ENCODE measurements at regions not wholly inside any gene's neighbourhood (a gene's known extent, or its start where the extent isn't known, plus 50 kb on each side); places are given as distances from the start of the nearest gene placed in this dataset.

GRCh38 chr15:38863381-38863780 lies 298.8 kb upstream of the RASGRP1 start:
- TF ChIP-seq, protein P1, sequence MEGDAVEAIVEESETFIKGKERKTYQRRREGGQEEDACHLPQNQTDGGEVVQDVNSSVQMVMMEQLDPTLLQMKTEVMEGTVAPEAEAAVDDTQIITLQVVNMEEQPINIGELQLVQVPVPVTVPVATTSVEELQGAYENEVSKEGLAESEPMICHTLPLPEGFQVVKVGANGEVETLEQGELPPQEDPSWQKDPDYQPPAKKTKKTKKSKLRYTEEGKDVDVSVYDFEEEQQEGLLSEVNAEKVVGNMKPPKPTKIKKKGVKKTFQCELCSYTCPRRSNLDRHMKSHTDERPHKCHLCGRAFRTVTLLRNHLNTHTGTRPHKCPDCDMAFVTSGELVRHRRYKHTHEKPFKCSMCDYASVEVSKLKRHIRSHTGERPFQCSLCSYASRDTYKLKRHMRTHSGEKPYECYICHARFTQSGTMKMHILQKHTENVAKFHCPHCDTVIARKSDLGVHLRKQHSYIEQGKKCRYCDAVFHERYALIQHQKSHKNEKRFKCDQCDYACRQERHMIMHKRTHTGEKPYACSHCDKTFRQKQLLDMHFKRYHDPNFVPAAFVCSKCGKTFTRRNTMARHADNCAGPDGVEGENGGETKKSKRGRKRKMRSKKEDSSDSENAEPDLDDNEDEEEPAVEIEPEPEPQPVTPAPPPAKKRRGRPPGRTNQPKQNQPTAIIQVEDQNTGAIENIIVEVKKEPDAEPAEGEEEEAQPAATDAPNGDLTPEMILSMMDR (IDR thresholded peaks at IDR 0.05) = no peak
- TF ChIP-seq POLR2A (IDR thresholded peaks at IDR 0.05) = no peak
